GM19043 (cell line): ENCODE measurements at regions not wholly inside any gene's neighbourhood (a gene's known extent, or its start where the extent isn't known, plus 50 kb on each side); places are given as distances from the start of the nearest gene placed in this dataset.

Experiments
- ATAC-seq: cut with Tn5 transposase; IDR thresholded peaks from one replicate; pipeline ENCODE4 v1.9.1; 2021; ENCODE audit warnings: low read depth; ENCODE audit not compliant: unreplicated experiment

GRCh38 chr6:80679992-80680391 is 573.5 kb downstream of the BCKDHB start:
- ATAC-seq = no peak

GRCh38 chr6:80676386-80676785 is 569.9 kb downstream of the BCKDHB start:
- ATAC-seq = no peak

GRCh38 chr6:80674669-80675068 is 568.2 kb downstream of the BCKDHB start:
- ATAC-seq = no peak

- ATAC-seq = no peak
Observed at GRCh38 chr6:80673367-80673766, 566.9 kb downstream of the BCKDHB start.

GRCh38 chr6:80667006-80667405 is 560.5 kb downstream of the BCKDHB start:
- ATAC-seq = no peak

GRCh38 chr6:80658926-80659325 is 552.5 kb downstream of the BCKDHB start:
- ATAC-seq = no peak

- no peak for ATAC-seq
Observed at GRCh38 chr6:80647156-80647555, 540.7 kb downstream of the BCKDHB start.

GRCh38 chr6:80643881-80644280 is 537.4 kb downstream of the BCKDHB start:
- ATAC-seq = no peak

GRCh38 chr6:80642452-80642851 is 536.0 kb downstream of the BCKDHB start:
- no peak for ATAC-seq

GRCh38 chr6:80641591-80641990 is 535.1 kb downstream of the BCKDHB start:
- ATAC-seq = no peak

GRCh38 chr6:80640176-80640575 is 533.7 kb downstream of the BCKDHB start:
- no peak for ATAC-seq

GRCh38 chr6:80639181-80639629 is 532.7 kb downstream of the BCKDHB start:
- no peak for ATAC-seq

GRCh38 chr6:80638213-80639055 is 532.0 kb downstream of the BCKDHB start:
- ATAC-seq = peak; percentile 73

GRCh38 chr6:80637312-80637711 is 530.8 kb downstream of the BCKDHB start:
- ATAC-seq = no peak

GRCh38 chr6:80636689-80637088 is 530.2 kb downstream of the BCKDHB start:
- no peak for ATAC-seq

- ATAC-seq = no peak
Observed at GRCh38 chr6:80633412-80633811, 526.9 kb downstream of the BCKDHB start.

- no peak for ATAC-seq
Observed at GRCh38 chr6:80625405-80625804, 518.9 kb downstream of the BCKDHB start.

- ATAC-seq = no peak
Observed at GRCh38 chr6:80623066-80623815, 516.8 kb downstream of the BCKDHB start.

- ATAC-seq = no peak
Observed at GRCh38 chr6:80622641-80623040, 516.2 kb downstream of the BCKDHB start.

GRCh38 chr6:80618953-80619352 is 512.5 kb downstream of the BCKDHB start:
- ATAC-seq = no peak

GRCh38 chr6:80610846-80611245 is 504.4 kb downstream of the BCKDHB start:
- ATAC-seq = no peak

- no peak for ATAC-seq
Observed at GRCh38 chr6:80608881-80609280, 502.4 kb downstream of the BCKDHB start.
